ENCODE measurements at regions not wholly inside any gene's neighbourhood (a gene's known extent, or its start where the extent isn't known, plus 50 kb on each side); places are given as distances from the start of the nearest gene placed in this dataset.

DNA sequence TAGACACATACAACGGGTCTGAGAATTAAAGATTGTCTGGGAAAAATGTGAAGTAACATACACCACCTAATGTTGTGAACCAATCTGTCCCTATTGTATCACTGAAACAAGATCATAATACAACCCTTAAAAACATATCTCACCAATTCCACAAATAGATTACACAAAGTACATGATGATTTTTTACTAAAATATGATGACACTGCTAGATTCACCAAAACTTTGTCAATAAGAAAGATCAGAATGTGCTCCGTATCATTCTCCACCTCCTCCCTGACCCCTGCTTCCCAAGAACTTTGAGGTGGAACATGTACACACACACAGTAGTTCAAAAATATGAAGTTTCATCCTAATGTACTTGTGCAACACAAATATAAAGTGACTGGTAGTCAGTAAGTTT lies 862.0 kb downstream of the PCDH18 start:
- TF ChIP-seq, protein P1, sequence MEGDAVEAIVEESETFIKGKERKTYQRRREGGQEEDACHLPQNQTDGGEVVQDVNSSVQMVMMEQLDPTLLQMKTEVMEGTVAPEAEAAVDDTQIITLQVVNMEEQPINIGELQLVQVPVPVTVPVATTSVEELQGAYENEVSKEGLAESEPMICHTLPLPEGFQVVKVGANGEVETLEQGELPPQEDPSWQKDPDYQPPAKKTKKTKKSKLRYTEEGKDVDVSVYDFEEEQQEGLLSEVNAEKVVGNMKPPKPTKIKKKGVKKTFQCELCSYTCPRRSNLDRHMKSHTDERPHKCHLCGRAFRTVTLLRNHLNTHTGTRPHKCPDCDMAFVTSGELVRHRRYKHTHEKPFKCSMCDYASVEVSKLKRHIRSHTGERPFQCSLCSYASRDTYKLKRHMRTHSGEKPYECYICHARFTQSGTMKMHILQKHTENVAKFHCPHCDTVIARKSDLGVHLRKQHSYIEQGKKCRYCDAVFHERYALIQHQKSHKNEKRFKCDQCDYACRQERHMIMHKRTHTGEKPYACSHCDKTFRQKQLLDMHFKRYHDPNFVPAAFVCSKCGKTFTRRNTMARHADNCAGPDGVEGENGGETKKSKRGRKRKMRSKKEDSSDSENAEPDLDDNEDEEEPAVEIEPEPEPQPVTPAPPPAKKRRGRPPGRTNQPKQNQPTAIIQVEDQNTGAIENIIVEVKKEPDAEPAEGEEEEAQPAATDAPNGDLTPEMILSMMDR (IDR thresholded peaks at IDR 0.05; ENCODE audit: partially characterized antibody, unreplicated experiment) = no peak
- Mint-ChIP-seq H3K9me3 (ENCODE audit: unreplicated experiment) (no peaks in the 10 kb centered on the region), H3K27ac (ENCODE audit: unreplicated experiment) (no peak overlapping the region), H3K4me3 (ENCODE audit: unreplicated experiment) (no peak overlapping the region), H3K4me1 (ENCODE audit: low read depth, unreplicated experiment) (no peaks in the 10 kb centered on the region), H3K36me3 (ENCODE audit: unreplicated experiment) (no peaks in the 10 kb centered on the region), H3K27me3 (ENCODE audit: unreplicated experiment) (no peaks in the 10 kb centered on the region)
- DNase-seq = no peak

DNA sequence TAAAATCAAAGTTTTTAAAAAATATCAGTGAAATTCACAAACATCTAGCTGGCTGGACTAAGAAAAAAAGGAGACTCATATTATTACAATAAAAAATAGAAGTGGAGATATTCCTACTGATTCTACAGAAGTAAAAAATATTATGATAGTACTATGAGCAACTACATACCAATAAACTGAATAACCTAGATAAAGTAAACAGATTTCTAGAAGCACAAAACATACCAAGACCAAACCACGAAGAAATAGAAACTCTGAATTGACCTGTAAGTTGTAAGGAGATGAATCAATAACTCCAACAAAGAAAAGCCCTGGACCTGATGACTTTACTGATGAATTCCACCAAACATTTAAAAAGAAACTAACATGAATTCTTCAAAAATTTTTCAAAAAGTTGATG lies 867.3 kb downstream of the PCDH18 start:
- Mint-ChIP-seq H3K9me3 (ENCODE audit: unreplicated experiment) (peaks cover 3% of the 10 kb centered on the region), H3K4me1 (ENCODE audit: low read depth, unreplicated experiment) (no peaks in the 10 kb centered on the region), H3K27ac (ENCODE audit: unreplicated experiment) (no peak overlapping the region), H3K36me3 (ENCODE audit: unreplicated experiment) (peaks cover 10% of the 10 kb centered on the region), H3K27me3 (ENCODE audit: unreplicated experiment) (peaks cover 2% of the 10 kb centered on the region), H3K4me3 (ENCODE audit: unreplicated experiment) (no peak overlapping the region)
- DNase-seq = no peak
- TF ChIP-seq, protein P1 (IDR thresholded peaks at IDR 0.05; ENCODE audit: partially characterized antibody, unreplicated experiment) = no peak

DNA sequence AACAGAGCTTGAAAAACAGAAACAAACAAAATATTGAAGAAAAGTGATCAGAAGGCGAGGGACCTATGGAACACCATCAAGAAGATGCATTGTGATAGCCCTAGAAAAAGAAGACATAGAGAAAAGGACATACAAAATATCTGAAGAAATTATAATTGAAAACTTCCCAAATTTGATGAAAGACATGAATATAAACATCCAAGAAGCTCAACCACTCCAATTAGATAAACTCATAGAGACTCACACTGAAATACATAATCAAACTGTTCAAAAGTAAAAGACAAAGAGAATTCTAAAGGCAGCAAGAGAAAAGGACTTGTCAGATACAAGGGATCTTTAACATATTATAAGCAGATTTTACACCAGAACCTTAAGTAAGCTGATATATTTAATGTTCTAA lies 869.8 kb downstream of the PCDH18 start:
- H3K4me1 Mint-ChIP-seq (ENCODE audit: low read depth, unreplicated experiment) = no peaks in the 10 kb centered on the region
- peaks cover 10% of the 10 kb centered on the region for H3K36me3 Mint-ChIP-seq (ENCODE audit: unreplicated experiment)
- H3K27ac Mint-ChIP-seq (ENCODE audit: unreplicated experiment) = no peak overlapping the region
- H3K27me3 Mint-ChIP-seq (ENCODE audit: unreplicated experiment) = peaks cover 2% of the 10 kb centered on the region
- DNase-seq = no peak
- TF ChIP-seq, protein P1 (IDR thresholded peaks at IDR 0.05; ENCODE audit: partially characterized antibody, unreplicated experiment) = no peak
- peaks cover 3% of the 10 kb centered on the region for H3K9me3 Mint-ChIP-seq (ENCODE audit: unreplicated experiment)
- no peak overlapping the region for H3K4me3 Mint-ChIP-seq (ENCODE audit: unreplicated experiment)

DNA sequence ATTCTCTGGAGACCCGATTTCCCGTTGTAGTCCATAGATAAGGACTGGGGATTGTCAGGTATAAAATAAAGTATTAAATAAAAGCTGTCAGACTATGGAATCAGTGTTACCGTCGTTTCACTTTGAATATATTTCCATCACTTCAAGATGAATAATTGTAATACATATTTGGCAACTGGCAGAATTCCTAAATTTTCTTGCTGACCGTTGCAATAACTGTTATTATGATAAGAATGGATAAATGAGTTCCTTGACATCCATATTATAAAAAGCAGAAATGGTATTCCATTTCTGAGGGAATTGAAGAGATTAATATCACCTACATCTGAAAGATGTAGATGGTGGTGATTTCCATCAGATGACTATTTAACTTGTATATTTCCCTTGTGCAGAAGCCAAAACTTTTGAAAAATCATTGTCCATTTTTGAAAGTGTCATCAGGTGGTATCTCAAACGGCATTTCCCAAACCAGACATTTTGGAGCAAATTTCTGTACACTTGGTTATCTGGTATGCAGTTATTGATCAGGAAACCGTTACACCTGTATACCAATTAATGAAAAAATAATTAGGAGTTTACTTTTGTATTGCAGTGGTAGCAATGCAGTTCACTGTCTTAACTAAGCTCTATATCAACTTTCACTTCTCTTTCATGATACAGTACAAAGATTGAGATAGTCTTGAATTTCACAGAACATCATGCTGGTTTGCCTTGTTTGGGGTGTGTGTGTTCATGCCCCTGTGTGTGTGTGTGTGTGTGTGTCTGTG lies 878.5 kb downstream of the PCDH18 start:
- H3K9me3 Mint-ChIP-seq (ENCODE audit: unreplicated experiment) = no peaks in the 10 kb centered on the region
- H3K4me3 Mint-ChIP-seq (ENCODE audit: unreplicated experiment) = no peak overlapping the region
- no peak for DNase-seq
- TF ChIP-seq, protein P1 (IDR thresholded peaks at IDR 0.05; ENCODE audit: partially characterized antibody, unreplicated experiment) = no peak
- no peaks in the 10 kb centered on the region for H3K36me3 Mint-ChIP-seq (ENCODE audit: unreplicated experiment)
- H3K27ac Mint-ChIP-seq (ENCODE audit: unreplicated experiment) = no peak overlapping the region
- H3K27me3 Mint-ChIP-seq (ENCODE audit: unreplicated experiment) = no peaks in the 10 kb centered on the region
- no peaks in the 10 kb centered on the region for H3K4me1 Mint-ChIP-seq (ENCODE audit: low read depth, unreplicated experiment)

DNA sequence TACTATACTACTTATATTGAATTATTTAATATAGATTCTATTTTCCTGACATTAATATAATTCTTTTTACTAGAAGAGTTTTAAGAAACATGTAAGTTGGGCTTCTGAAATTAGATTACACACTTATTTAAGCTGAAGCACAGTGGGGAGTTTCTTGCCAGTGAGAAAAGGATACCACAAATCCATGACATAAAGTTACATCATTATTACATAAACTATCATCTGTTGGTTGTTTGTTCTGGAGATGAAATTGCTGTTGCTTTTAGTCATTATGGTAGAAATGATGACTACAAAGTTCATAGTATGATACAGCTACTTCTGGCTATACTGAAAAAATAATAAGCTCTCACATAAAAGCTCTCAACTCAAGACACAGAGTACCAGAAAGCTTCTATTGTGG lies 880.4 kb downstream of the PCDH18 start:
- TF ChIP-seq, protein P1 (IDR thresholded peaks at IDR 0.05; ENCODE audit: partially characterized antibody, unreplicated experiment) = no peak
- H3K4me3 Mint-ChIP-seq (ENCODE audit: unreplicated experiment) = no peak overlapping the region

More for the DNA sequence above, 880.4 kb downstream of the PCDH18 start:
- Mint-ChIP-seq H3K4me1 (ENCODE audit: low read depth, unreplicated experiment) (no peaks in the 10 kb centered on the region), H3K27ac (ENCODE audit: unreplicated experiment) (no peak overlapping the region), H3K9me3 (ENCODE audit: unreplicated experiment) (no peaks in the 10 kb centered on the region), H3K36me3 (ENCODE audit: unreplicated experiment) (no peaks in the 10 kb centered on the region), H3K27me3 (ENCODE audit: unreplicated experiment) (no peaks in the 10 kb centered on the region)
- DNase-seq = no peak

Data from glutamatergic neuron (in vitro differentiated cells).